CD4-positive, CD25-positive, alpha-beta regulatory T cell (primary cell): ENCODE measurements at regions not wholly inside any gene's neighbourhood (a gene's known extent, or its start where the extent isn't known, plus 50 kb on each side); places are given as distances from the start of the nearest gene placed in this dataset.
"Not testable (repeated sequence)": the region's sequence is repeated elsewhere in the genome, so short reads cannot be mapped to it uniquely, and the experiment has no call there.

Experiments
- ATAC-seq, 2 donors: fragments of 150-1000 bp; cut with Tn5 transposase; one replicate each; pipeline ENCODE4 v1.10.0; 2021; ENCODE audit warnings: low read depth in 2 of 2, moderate number of reproducible peaks in 2 of 2, moderate library complexity in 1 of 2
- DNase-seq, 3 donors: peaks; one replicate each; pipeline versions ENCODE4 v3.0.0 to v3.0.0-alpha.2; 2012 to 2022; ENCODE audit warnings: mixed read lengths in 1 of 3
- H3K27ac ChIP-seq: one replicate; pipeline ENCODE4 v1.7.0; 2013; ENCODE audit warnings: mild to moderate bottlenecking, low read length; ENCODE audit not compliant: insufficient read depth, poor library complexity, severe bottlenecking
- H3K27me3 ChIP-seq: one replicate; pipeline ENCODE4 v1.7.0; 2013; ENCODE audit warnings: low read length; ENCODE audit not compliant: control insufficient read depth, insufficient read depth
- H3K36me3 ChIP-seq: one replicate; pipeline ENCODE4 v1.7.0; 2013; ENCODE audit warnings: mild to moderate bottlenecking, low read length, moderate library complexity; ENCODE audit not compliant: control insufficient read depth, insufficient read depth
- H3K4me1 ChIP-seq: 2 replicates; pipeline ENCODE4 v1.7.0; 2013; ENCODE audit warnings: mild to moderate bottlenecking, low read length; ENCODE audit not compliant: insufficient read depth, control insufficient read depth, poor library complexity, severe bottlenecking
- H3K4me3 ChIP-seq: one replicate; pipeline ENCODE4 v1.7.0; 2013; ENCODE audit warnings: low read depth, mild to moderate bottlenecking, low read length, moderate library complexity
- H3K9me3 ChIP-seq, 2 experiments: 1 replicate in 1 of 2; 2 replicates in 1 of 2; pipeline ENCODE4 v1.7.0; 2013; ENCODE audit warnings: low read length in 2 of 2, mild to moderate bottlenecking in 1 of 2, moderate library complexity in 1 of 2; ENCODE audit not compliant: control insufficient read depth in 2 of 2
- H3K27ac Mint-ChIP-seq, 3 donors: one replicate each; pipeline ENCODE4 v1.8.0; 2020 to 2022; ENCODE audit warnings: mild to moderate bottlenecking in 3 of 3, mixed read lengths in 3 of 3, moderate library complexity in 2 of 3
- H3K27me3 Mint-ChIP-seq: one replicate; pipeline ENCODE4 v1.8.0; 2022; ENCODE audit warnings: mild to moderate bottlenecking, mixed read lengths
- H3K36me3 Mint-ChIP-seq: one replicate; pipeline ENCODE4 v1.8.0; 2020; ENCODE audit warnings: mixed read lengths
- H3K4me1 Mint-ChIP-seq, 4 donors: one replicate each; pipeline ENCODE4 v1.8.0; 2020 to 2022; ENCODE audit warnings: mixed read lengths in 4 of 4, mild to moderate bottlenecking in 1 of 4
- H3K4me3 Mint-ChIP-seq, 4 donors: one replicate each; pipeline ENCODE4 v1.8.0; 2020 to 2022; ENCODE audit warnings: mild to moderate bottlenecking in 4 of 4, mixed read lengths in 4 of 4, moderate library complexity in 3 of 4
- H3K9me3 Mint-ChIP-seq, 7 donors: one replicate each; pipeline ENCODE4 v1.8.0; 2020 to 2022; ENCODE audit warnings: mixed read lengths in 7 of 7, mild to moderate bottlenecking in 3 of 7, moderate library complexity in 2 of 7

GRCh38 chr11:90282551-90283071 is 59.8 kb upstream of the CHORDC1 start:
- not testable (repeated sequence) for ATAC-seq, H3K27ac ChIP-seq, H3K4me1 Mint-ChIP-seq, H3K27ac Mint-ChIP-seq, H3K36me3 Mint-ChIP-seq, H3K9me3 ChIP-seq, H3K36me3 ChIP-seq, H3K4me3 Mint-ChIP-seq, DNase-seq, H3K9me3 Mint-ChIP-seq, H3K27me3 Mint-ChIP-seq, H3K4me1 ChIP-seq, H3K27me3 ChIP-seq, H3K4me3 ChIP-seq

GRCh38 chr11:90274362-90274761 is 51.5 kb upstream of the CHORDC1 start:
- no peak overlapping the region for H3K27ac Mint-ChIP-seq
- H3K4me3 Mint-ChIP-seq = no peak overlapping the region
- no peaks in the 10 kb centered on the region for H3K4me1 Mint-ChIP-seq
- no peaks in the 10 kb centered on the region for H3K36me3 ChIP-seq
- H3K27ac ChIP-seq = no peak overlapping the region
- H3K9me3 Mint-ChIP-seq = peaks cover 0 to 3% (median 3%) of the 10 kb centered on the region in 7 donors
- no peaks in the 10 kb centered on the region for H3K36me3 Mint-ChIP-seq
- no peaks in the 10 kb centered on the region for H3K9me3 ChIP-seq
- DNase-seq = no peak
- no peaks in the 10 kb centered on the region for H3K4me1 ChIP-seq
- H3K27me3 ChIP-seq = no peaks in the 10 kb centered on the region
- no peak for ATAC-seq
- no peak overlapping the region for H3K4me3 ChIP-seq
- no peaks in the 10 kb centered on the region for H3K27me3 Mint-ChIP-seq
